Stimulated activated naive CD8-positive, alpha-beta T cell treated with anti-CD3 and anti-CD28 coated beads, Interleukin-15, amount 100 ng/mL, for 72 hours (primary cell): ENCODE measurements at regions not wholly inside any gene's neighbourhood (a gene's known extent, or its start where the extent isn't known, plus 50 kb on each side); places are given as distances from the start of the nearest gene placed in this dataset.

ENCODE experiments used
- ATAC-seq: fragments of 150-1000 bp; cut with Tn5 transposase; 2 replicates; pipeline ENCODE4 v1.10.0; 2021; ENCODE audit warnings: mild to moderate bottlenecking, moderate library complexity
- DNase-seq, 2 donors: peaks; one replicate each; pipeline ENCODE4 v3.0.0; 2021 to 2022
- H3K27ac Mint-ChIP-seq, 2 donors: one replicate each; pipeline ENCODE4 v1.8.0; 2022; ENCODE audit warnings: mild to moderate bottlenecking in 2 of 2, mixed read lengths in 2 of 2, moderate library complexity in 2 of 2
- H3K27me3 Mint-ChIP-seq: one replicate; pipeline ENCODE4 v1.8.0; 2022; ENCODE audit warnings: mixed read lengths
- H3K4me1 Mint-ChIP-seq: one replicate; pipeline ENCODE4 v1.8.0; 2022; ENCODE audit warnings: mild to moderate bottlenecking, mixed read lengths
- H3K4me3 Mint-ChIP-seq, 2 donors: one replicate each; pipeline ENCODE4 v1.8.0; 2022; ENCODE audit warnings: mild to moderate bottlenecking in 2 of 2, mixed read lengths in 2 of 2, moderate library complexity in 1 of 2
- H3K9me3 Mint-ChIP-seq, 2 donors: one replicate each; pipeline ENCODE4 v1.8.0; 2022; ENCODE audit warnings: mixed read lengths in 2 of 2

GRCh38 chr18:43992741-43993140, 687.9 kb upstream of the SETBP1 start:
- H3K27ac Mint-ChIP-seq: no peak overlapping the region
- ATAC-seq (no peak), DNase-seq (no peak)
- peaks cover 9 to 16% of the 10 kb centered on the region in 2 donors for H3K9me3 Mint-ChIP-seq
- no peak overlapping the region for H3K4me3 Mint-ChIP-seq
- H3K27me3 Mint-ChIP-seq: no peaks in the 10 kb centered on the region
- no peaks in the 10 kb centered on the region for H3K4me1 Mint-ChIP-seq

GRCh38 chr18:43994381-43994780, 686.3 kb upstream of the SETBP1 start:
- Mint-ChIP-seq H3K9me3 (peaks cover 7 to 9% of the 10 kb centered on the region in 2 donors), H3K4me3 (no peak overlapping the region), H3K27ac (no peak overlapping the region), H3K4me1 (no peaks in the 10 kb centered on the region), H3K27me3 (no peaks in the 10 kb centered on the region)
- ATAC-seq (no peak), DNase-seq (no peak)

- ATAC-seq (no peak), DNase-seq (no peak)
- Mint-ChIP-seq H3K27me3 (no peaks in the 10 kb centered on the region), H3K4me1 (no peaks in the 10 kb centered on the region), H3K27ac (no peak overlapping the region), H3K9me3 (peaks cover 0 to 10% of the 10 kb centered on the region in 2 donors), H3K4me3 (no peak overlapping the region)
Measured at GRCh38 chr18:44013871-44014270, 666.8 kb upstream of the SETBP1 start.

- Mint-ChIP-seq H3K4me3 (no peak overlapping the region), H3K27ac (no peak overlapping the region), H3K9me3 (peaks cover 10 to 16% of the 10 kb centered on the region in 2 donors)
Measured at GRCh38 chr18:44025421-44025820, 655.3 kb upstream of the SETBP1 start.

GRCh38 chr18:44028109-44028508, 652.6 kb upstream of the SETBP1 start:
- no peak overlapping the region for H3K27ac Mint-ChIP-seq
- H3K4me3 Mint-ChIP-seq: no peak overlapping the region
- no peaks in the 10 kb centered on the region for H3K4me1 Mint-ChIP-seq
- H3K27me3 Mint-ChIP-seq: no peaks in the 10 kb centered on the region
- DNase-seq (no peak), ATAC-seq (no peak)
- H3K9me3 Mint-ChIP-seq: peaks cover 9 to 10% of the 10 kb centered on the region in 2 donors

More at GRCh38 chr18:44025421-44025820, 655.3 kb upstream of the SETBP1 start:
- DNase-seq (no peak), ATAC-seq (no peak)
- no peaks in the 10 kb centered on the region for H3K27me3 Mint-ChIP-seq
- H3K4me1 Mint-ChIP-seq: no peaks in the 10 kb centered on the region

- ATAC-seq: no peak
- no peaks in the 10 kb centered on the region for H3K4me1 Mint-ChIP-seq
- no peak for DNase-seq
- no peaks in the 10 kb centered on the region for H3K27me3 Mint-ChIP-seq
- H3K27ac Mint-ChIP-seq: no peak overlapping the region
- peaks cover 6 to 9% of the 10 kb centered on the region in 2 donors for H3K9me3 Mint-ChIP-seq
- no peak overlapping the region for H3K4me3 Mint-ChIP-seq
Measured at GRCh38 chr18:44031063-44031462, 649.6 kb upstream of the SETBP1 start.

GRCh38 chr18:44033144-44033701, 647.5 kb upstream of the SETBP1 start:
- DNase-seq (no peak), ATAC-seq (no peak)
- no peaks in the 10 kb centered on the region for H3K4me1 Mint-ChIP-seq
- H3K4me3 Mint-ChIP-seq: no peak overlapping the region
- H3K27me3 Mint-ChIP-seq: no peaks in the 10 kb centered on the region
- peaks cover 6 to 9% of the 10 kb centered on the region in 2 donors for H3K9me3 Mint-ChIP-seq
- no peak overlapping the region for H3K27ac Mint-ChIP-seq

- no peak for ATAC-seq
- Mint-ChIP-seq H3K4me1 (no peaks in the 10 kb centered on the region), H3K9me3 (no peaks in the 10 kb centered on the region), H3K4me3 (no peak overlapping the region), H3K27me3 (no peaks in the 10 kb centered on the region), H3K27ac (no peak overlapping the region)
- no peak for DNase-seq
Measured at GRCh38 chr18:44035554-44035953, 645.1 kb upstream of the SETBP1 start.

GRCh38 chr18:44036501-44036900, 644.2 kb upstream of the SETBP1 start:
- DNase-seq (no peak), ATAC-seq (no peak)
- H3K27me3 Mint-ChIP-seq: no peaks in the 10 kb centered on the region
- no peaks in the 10 kb centered on the region for H3K4me1 Mint-ChIP-seq
- H3K27ac Mint-ChIP-seq: no peak overlapping the region
- peaks cover 0 to 2% of the 10 kb centered on the region in 2 donors for H3K9me3 Mint-ChIP-seq
- H3K4me3 Mint-ChIP-seq: no peak overlapping the region

- H3K27ac Mint-ChIP-seq: no peak overlapping the region
- DNase-seq: no peak
- ATAC-seq: no peak
- no peaks in the 10 kb centered on the region for H3K4me1 Mint-ChIP-seq
- H3K9me3 Mint-ChIP-seq: peaks cover 0 to 5% of the 10 kb centered on the region in 2 donors
- H3K4me3 Mint-ChIP-seq: no peak overlapping the region
- H3K27me3 Mint-ChIP-seq: no peaks in the 10 kb centered on the region
Measured at GRCh38 chr18:44039216-44039615, 641.5 kb upstream of the SETBP1 start.

GRCh38 chr18:44039826-44040225, 640.9 kb upstream of the SETBP1 start:
- Mint-ChIP-seq H3K4me1 (no peaks in the 10 kb centered on the region), H3K9me3 (peaks cover 0 to 5% of the 10 kb centered on the region in 2 donors), H3K4me3 (no peak overlapping the region), H3K27me3 (no peaks in the 10 kb centered on the region), H3K27ac (no peak overlapping the region)
- no peak for ATAC-seq
- no peak for DNase-seq

- Mint-ChIP-seq H3K27ac (no peak overlapping the region), H3K4me1 (no peaks in the 10 kb centered on the region), H3K27me3 (no peaks in the 10 kb centered on the region), H3K4me3 (no peak overlapping the region), H3K9me3 (peaks cover 0 to 5% of the 10 kb centered on the region in 2 donors)
- no peak for ATAC-seq
- no peak for DNase-seq
Measured at GRCh38 chr18:44041553-44041952, 639.1 kb upstream of the SETBP1 start.

GRCh38 chr18:44041961-44042360, 638.7 kb upstream of the SETBP1 start:
- no peak for DNase-seq
- Mint-ChIP-seq H3K27ac (no peak overlapping the region), H3K27me3 (no peaks in the 10 kb centered on the region), H3K9me3 (peaks cover 0 to 5% of the 10 kb centered on the region in 2 donors), H3K4me1 (no peaks in the 10 kb centered on the region), H3K4me3 (no peak overlapping the region)
- ATAC-seq: no peak

- ATAC-seq (no peak), DNase-seq (no peak)
- H3K9me3 Mint-ChIP-seq: peaks cover 0 to 11% of the 10 kb centered on the region in 2 donors
- H3K4me3 Mint-ChIP-seq: no peak overlapping the region
- no peaks in the 10 kb centered on the region for H3K4me1 Mint-ChIP-seq
- no peak overlapping the region for H3K27ac Mint-ChIP-seq
- no peaks in the 10 kb centered on the region for H3K27me3 Mint-ChIP-seq
Measured at GRCh38 chr18:44046376-44046975, 634.2 kb upstream of the SETBP1 start.

- no peaks in the 10 kb centered on the region for H3K4me1 Mint-ChIP-seq
- DNase-seq (no peak), ATAC-seq (no peak)
- H3K4me3 Mint-ChIP-seq: no peak overlapping the region
- H3K27me3 Mint-ChIP-seq: no peaks in the 10 kb centered on the region
- peaks cover 0 to 7% of the 10 kb centered on the region in 2 donors for H3K9me3 Mint-ChIP-seq
- H3K27ac Mint-ChIP-seq: no peak overlapping the region
Measured at GRCh38 chr18:44047585-44047984, 633.1 kb upstream of the SETBP1 start.

GRCh38 chr18:44048435-44048834, 632.3 kb upstream of the SETBP1 start:
- DNase-seq (no peak), ATAC-seq (no peak)
- peaks cover 0 to 7% of the 10 kb centered on the region in 2 donors for H3K9me3 Mint-ChIP-seq
- H3K4me1 Mint-ChIP-seq: no peaks in the 10 kb centered on the region
- no peaks in the 10 kb centered on the region for H3K27me3 Mint-ChIP-seq
- no peak overlapping the region for H3K4me3 Mint-ChIP-seq
- no peak overlapping the region for H3K27ac Mint-ChIP-seq

GRCh38 chr18:44048846-44049245, 631.8 kb upstream of the SETBP1 start:
- ATAC-seq (no peak), DNase-seq (no peak)
- H3K27ac Mint-ChIP-seq: no peak overlapping the region
- no peaks in the 10 kb centered on the region for H3K4me1 Mint-ChIP-seq
- H3K27me3 Mint-ChIP-seq: no peaks in the 10 kb centered on the region
- H3K9me3 Mint-ChIP-seq: peaks cover 0 to 7% of the 10 kb centered on the region in 2 donors
- no peak overlapping the region for H3K4me3 Mint-ChIP-seq
